ENCODE measurements at regions not wholly inside any gene's neighbourhood (a gene's known extent, or its start where the extent isn't known, plus 50 kb on each side); places are given as distances from the start of the nearest gene placed in this dataset.

GRCh38 chr6:17227403-17227802, 53.8 kb upstream of the RBM24 start:
- H3K9me3 ChIP-seq (replicated peaks in 1 of 2; ENCODE audit: control insufficient read depth in 1 of 2, insufficient read depth in 1 of 2, low read length in 2 of 2): no peaks in the 10 kb centered on the region
- DNase-seq: no peak
- intact Hi-C loops (cut with micrococcal nuclease): no loop called here
- H3K27ac ChIP-seq (ENCODE audit: low read depth in 1 of 2, low read length in 2 of 2): no peak overlapping the region
- H3K79me2 ChIP-seq (ENCODE audit: insufficient read depth, low read length): no peaks in the 10 kb centered on the region
- H3K9me3 Mint-ChIP-seq: peaks cover 4 to 20% (median 7%) of the 10 kb centered on the region in 7 donors
- WGBS (ENCODE audit: insufficient coverage): no CpG with 5 or more reads among the region's 4 CpGs
- no peaks in the 10 kb centered on the region for H3K4me1 ChIP-seq (ENCODE audit: control insufficient read depth in 1 of 2, insufficient read depth in 2 of 2, low read length in 2 of 2)
- H3K27ac Mint-ChIP-seq: no peak overlapping the region
- H3K4me2 ChIP-seq (replicated peaks; ENCODE audit: extremely low read depth, low read length, poor library complexity, severe bottlenecking): no peak overlapping the region
- H3K4me3 ChIP-seq (replicated peaks in 1 of 3; ENCODE audit: low read depth in 2 of 3, low read length in 3 of 3): no peak overlapping the region
- H3K4me3 Mint-ChIP-seq: no peak overlapping the region
- H3K4me1 Mint-ChIP-seq: no peaks in the 10 kb centered on the region
- H3K36me3 Mint-ChIP-seq: no peaks in the 10 kb centered on the region
- no peaks in the 10 kb centered on the region for H3K27me3 ChIP-seq (ENCODE audit: control insufficient read depth in 2 of 2, insufficient read depth in 2 of 2, low read length in 2 of 2)
- H3K9ac ChIP-seq (ENCODE audit: insufficient read depth, low read length, poor library complexity, severe bottlenecking): no peak overlapping the region
- H4K20me1 ChIP-seq (ENCODE audit: insufficient read depth, low read length): no peaks in the 10 kb centered on the region
- no peak overlapping the region for H2AFZ ChIP-seq (ENCODE audit: insufficient read depth, low read depth, low read length, poor library complexity, severe bottlenecking)
- H3K36me3 ChIP-seq (replicated peaks in 1 of 2; ENCODE audit: control insufficient read depth in 1 of 2, insufficient read depth in 2 of 2, low read length in 2 of 2): no peaks in the 10 kb centered on the region
- TF ChIP-seq CTCF (IDR thresholded peaks at IDR 0.05): no peak
- peaks cover 0 to 9% (median 0%) of the 10 kb centered on the region in 3 donors for H3K27me3 Mint-ChIP-seq (ENCODE audit: low read depth in 3 of 3)

Data from CD14-positive monocyte (primary cell).